GM21423 (cell line): ENCODE measurements at regions not wholly inside any gene's neighbourhood (a gene's known extent, or its start where the extent isn't known, plus 50 kb on each side); places are given as distances from the start of the nearest gene placed in this dataset.
"Not testable (repeated sequence)": the region's sequence is repeated elsewhere in the genome, so short reads cannot be mapped to it uniquely, and the experiment has no call there.

Experiments used
- ATAC-seq: cut with Tn5 transposase; IDR thresholded peaks from one replicate; pipeline ENCODE4 v1.9.1; 2021; ENCODE audit warnings: mild to moderate bottlenecking, moderate library complexity; ENCODE audit not compliant: unreplicated experiment

DNA sequence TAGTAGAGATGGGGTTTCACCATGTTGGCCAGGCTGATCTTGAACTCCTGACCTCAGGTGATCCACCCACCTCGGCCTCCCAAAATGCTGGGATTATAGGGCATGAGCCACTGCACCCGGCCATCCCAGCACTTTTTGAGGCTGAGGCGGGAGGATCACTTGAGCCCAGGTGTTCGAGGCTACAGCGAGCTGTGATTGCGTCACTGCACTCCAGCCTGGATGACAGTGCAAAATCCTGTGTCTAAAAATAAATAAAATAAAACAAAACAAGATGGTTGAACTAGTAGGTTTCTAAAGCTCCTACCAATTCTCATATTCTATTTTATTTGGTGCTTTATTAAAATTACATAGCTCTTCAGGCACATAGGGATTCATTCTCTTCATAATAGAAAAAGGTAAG lies 890.3 kb upstream of the AUTS2 start:
- no peak for ATAC-seq

DNA sequence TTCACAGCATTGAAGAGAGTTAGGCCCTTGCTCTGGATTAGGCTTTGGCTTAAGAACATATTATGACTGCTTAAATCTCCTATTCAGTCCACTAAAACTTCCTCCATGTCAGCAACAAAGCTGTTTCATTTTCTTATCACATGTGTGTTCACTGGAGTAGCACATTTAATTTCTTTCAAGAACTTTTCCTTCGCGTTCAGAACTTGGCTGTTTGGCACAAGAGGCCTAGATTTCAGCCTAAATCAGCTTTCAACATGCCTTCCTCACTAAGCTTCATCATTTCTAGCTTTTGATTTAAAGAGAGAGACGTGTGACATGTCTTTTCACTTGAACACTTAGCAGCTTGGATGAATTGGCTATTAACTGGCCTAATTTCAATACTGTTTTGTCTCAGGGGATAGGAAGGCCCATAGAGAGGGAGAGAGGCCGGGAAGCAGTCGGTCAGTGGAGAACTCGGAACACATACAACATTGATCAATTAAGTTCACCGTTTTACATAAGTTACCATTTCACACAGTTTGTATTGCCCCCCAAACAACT lies 885.2 kb upstream of the AUTS2 start:
- no peak for ATAC-seq

DNA sequence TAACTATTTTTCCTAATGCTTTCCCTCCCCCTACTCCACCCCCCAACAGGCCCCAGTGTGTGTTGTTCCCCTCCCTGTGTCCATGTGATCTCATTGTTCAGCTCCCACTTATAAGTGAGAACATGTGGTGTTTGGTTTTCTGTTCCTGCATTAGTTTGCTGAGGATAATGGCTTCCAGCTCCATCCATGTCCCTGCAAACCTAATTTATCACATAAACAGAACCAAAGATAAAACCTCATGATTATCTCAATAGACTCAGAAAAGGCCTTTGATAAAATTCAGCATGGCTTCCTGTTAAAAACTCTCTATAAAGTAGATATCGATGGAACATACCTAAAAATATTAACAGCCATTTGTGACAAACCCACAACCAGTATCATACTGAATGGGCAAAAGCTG lies 884.1 kb upstream of the AUTS2 start:
- ATAC-seq: not testable (repeated sequence)

DNA sequence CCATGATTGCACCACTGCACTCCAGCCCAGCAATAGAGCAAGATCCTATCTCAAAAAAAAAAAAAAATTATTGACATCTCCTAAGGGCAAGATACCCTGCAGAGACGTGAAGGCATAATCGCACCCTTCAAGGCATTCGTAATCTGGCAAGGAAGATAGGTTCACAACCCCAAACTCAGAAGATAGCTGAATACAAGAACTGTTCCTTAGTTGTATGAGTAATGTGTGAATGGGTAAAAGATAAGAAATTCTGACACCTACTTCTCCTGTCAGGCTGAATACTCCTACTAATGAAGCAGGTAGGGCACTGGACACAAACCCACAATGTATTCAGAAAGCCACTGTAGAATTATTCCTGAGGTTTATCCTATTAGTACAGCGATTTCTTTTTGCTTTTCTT lies 882.4 kb upstream of the AUTS2 start:
- ATAC-seq: no peak

DNA sequence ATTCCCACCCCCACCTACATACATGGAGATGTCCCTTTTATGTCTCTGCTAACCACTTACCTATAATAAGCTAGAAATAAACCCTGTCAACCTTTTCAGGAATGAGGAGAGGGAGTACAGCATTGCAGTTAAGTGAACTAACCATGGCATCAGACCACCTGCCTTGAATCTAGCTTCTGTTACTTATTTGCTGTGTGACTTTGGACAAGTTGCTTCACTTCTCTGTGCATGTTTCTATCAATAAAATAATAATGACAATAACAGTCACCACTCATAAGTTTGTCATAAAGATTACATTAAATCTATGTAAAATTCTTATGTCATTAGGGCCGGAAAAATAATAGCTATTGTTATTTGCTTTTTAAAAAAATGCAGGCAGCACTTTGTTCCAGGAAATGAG lies 881.1 kb upstream of the AUTS2 start:
- no peak for ATAC-seq

DNA sequence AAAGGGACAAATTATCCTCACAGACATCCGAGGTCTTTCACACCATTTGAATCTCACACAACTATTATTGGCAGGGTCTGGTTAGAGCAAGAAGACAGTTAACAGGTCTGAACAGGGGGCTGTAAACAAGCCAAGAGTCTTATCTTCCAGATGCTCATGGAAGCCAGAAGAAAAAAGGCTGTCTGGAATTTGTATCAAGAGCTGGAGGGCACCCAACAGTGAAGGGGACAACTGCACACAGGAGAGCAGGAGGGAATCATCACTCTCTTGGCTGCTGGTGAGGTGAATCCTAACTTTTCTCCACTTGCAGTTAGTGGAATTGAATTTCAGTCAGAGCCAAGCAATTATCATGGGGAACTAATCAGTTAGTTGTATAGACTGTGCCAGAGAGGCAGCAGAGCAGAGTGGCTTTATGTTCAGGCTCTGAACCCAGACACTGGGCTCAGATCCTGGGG lies 880.2 kb upstream of the AUTS2 start:
- ATAC-seq: no peak

DNA sequence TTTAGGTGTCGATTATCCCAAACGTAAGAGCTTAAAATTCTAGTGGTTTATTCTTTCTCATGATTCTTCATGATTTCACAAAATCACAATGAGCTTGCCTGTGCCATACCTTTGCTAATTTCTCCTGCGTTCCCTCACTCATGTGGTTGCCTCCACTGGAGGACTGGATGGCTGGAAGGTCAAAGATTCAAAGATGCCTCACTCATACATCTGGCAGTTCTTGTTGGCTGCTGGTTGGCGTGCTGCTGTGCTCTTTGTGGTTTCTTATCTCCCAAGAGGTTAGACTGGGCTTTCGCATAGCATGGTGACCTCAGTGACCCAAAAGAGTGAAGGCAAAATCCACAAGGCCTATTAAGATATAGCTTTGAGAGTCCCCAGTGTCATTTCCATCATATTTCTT lies 877.6 kb upstream of the AUTS2 start:
- ATAC-seq: no peak

DNA sequence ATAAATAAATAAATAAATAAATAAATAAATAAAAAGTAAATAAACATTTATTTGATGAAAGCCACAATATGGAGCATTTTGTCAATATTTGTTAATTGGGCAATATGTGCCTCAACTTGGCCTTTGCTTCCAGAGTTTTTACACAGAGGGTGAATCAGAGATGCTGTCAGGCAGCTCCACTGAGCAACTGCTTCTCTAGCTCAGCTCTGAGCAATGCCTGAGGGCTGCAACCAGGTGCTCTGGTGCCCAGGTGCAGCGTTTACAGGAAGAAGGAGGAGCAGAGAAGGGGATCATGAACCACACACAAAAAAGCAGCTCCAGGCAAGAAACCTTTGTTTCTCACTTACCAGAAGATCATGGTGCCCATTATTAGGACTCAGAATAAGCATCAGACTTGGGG lies 876.2 kb upstream of the AUTS2 start:
- ATAC-seq: no peak

DNA sequence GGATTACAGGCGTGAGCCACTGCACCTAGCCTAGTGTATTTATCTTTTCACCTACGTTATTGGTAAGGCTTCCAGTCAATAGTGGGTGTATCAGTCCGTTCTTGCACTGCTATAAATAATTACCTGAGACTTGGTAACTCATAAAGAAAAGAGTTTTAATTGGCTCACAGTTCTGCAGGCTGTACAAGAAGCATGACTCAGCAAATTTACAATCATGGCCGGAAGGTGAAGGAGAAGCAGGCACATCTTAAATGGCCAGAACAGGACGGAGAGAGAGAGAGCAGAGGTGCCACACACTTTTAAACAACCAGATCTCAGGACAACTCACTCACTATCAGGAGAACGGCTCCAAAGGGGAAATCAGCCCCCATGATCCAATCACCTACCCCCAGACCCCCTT lies 873.3 kb upstream of the AUTS2 start:
- ATAC-seq: no peak

DNA sequence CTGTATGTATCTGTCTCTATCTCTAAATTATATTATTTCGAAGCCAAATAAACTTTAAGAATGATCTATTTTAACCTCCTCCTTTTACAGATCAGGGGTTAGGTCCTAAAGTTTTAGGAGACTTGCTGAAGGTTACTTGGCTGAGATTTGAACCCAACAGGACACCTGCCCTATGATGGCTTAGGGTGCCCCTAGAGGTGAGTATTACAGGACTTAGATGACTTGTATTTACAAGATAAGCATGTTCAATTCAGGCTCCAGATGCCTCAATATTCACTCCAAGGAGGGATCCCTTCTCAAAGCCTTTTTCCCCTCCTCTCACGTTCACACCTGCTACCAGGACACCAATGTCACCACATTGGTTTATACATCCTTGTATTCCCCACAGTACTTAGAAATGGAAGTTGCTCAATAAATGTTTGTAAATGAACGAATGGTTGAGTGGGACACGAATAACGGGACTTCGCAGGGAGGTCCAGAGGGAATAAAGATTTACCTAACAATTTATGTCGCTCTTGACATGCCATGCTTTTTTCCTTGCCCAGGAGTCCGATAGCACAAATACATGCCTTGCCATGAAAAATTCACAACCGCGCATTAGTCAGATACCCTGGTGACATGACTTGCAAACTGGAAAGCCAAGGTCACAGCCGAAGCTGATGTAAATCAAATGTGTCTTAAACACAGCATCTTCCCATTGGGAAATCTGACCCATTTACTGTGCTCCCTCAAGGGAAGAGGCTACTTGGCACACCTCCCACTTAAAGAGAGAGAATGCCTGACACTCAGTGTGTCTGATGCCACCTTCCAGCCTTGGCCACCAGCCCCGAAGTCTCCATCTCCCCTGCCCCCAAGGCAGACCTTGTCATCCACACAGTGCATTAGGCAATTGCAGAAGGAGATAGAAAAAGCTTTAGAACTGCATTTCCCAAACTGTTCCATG lies 872.2 kb upstream of the AUTS2 start:
- no peak for ATAC-seq

DNA sequence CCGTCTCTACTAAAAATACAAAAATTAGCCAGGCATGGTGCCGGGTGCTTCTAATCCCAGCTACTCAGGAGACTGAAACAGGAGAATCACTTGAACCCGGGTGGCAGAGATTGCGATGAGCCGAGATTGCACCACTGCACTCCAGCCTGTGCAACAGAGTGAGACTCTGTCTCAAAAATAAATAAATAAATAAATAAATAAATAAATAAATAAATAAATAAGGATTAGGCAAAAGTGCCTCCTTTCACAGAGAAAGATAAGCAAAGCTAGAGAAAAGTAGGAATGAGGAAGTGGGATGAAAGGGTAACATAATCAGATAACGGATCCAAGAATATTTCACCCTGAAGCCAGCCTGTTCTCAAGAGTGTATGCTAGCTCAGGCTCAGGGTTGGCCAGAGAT lies 869.6 kb upstream of the AUTS2 start:
- not testable (repeated sequence) for ATAC-seq

DNA sequence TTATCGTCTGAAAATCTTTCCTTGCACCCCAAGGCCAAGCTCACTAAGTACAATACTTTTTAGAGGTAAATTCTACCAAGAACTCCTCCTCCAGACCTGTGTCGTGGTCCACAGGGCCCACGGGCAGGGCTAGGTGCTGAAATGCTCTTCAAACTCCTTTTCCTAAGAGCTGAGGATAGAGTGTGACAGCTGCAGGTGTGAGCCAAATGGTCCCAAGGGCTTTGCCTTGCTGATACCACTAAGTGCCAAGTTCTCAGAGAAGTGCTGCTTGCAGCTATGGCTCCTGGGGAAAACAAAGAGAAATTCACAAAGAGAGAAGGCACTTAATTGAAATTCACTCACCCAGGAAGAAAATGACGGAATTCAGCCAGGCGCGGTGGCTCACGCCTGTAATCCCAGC lies 868.9 kb upstream of the AUTS2 start:
- no peak for ATAC-seq

DNA sequence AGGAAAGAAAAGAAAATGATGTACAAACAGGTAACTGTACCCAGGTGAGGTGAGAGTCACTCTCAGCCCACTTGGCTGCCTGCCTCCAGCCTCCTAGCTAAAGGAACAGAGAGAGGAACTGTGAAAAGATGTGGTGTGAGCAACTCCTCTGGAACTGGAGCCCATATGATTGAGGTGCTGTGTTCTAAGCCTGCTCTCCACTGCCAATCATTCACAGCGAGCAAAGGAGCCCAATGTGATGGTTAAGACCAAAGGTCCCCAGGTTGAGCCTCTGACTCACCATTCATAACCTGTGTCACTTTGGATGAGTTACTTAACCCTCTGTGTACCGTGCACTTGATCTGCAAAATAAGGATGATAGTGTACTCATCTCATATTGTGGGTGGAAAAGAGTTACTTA lies 868.1 kb upstream of the AUTS2 start:
- ATAC-seq: no peak

DNA sequence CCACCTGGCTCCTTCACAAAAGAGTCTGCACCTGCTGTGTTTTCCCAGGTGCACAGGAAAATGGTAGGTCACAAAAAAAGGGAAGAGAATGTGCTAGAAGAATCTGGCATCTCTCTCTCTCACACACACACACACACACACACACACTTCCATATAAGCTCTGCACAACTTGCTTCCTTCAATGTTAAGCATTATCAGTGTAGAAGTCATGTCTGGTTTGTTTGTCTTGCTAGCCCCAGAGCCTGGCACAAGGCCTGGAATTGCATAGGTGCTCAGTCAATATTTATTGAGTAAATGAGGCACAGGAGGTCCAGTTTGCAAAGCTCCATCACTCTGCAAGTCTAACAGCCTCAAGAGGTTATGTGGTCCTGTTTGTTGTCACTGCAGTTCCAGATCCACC lies 867.3 kb upstream of the AUTS2 start:
- ATAC-seq: no peak

DNA sequence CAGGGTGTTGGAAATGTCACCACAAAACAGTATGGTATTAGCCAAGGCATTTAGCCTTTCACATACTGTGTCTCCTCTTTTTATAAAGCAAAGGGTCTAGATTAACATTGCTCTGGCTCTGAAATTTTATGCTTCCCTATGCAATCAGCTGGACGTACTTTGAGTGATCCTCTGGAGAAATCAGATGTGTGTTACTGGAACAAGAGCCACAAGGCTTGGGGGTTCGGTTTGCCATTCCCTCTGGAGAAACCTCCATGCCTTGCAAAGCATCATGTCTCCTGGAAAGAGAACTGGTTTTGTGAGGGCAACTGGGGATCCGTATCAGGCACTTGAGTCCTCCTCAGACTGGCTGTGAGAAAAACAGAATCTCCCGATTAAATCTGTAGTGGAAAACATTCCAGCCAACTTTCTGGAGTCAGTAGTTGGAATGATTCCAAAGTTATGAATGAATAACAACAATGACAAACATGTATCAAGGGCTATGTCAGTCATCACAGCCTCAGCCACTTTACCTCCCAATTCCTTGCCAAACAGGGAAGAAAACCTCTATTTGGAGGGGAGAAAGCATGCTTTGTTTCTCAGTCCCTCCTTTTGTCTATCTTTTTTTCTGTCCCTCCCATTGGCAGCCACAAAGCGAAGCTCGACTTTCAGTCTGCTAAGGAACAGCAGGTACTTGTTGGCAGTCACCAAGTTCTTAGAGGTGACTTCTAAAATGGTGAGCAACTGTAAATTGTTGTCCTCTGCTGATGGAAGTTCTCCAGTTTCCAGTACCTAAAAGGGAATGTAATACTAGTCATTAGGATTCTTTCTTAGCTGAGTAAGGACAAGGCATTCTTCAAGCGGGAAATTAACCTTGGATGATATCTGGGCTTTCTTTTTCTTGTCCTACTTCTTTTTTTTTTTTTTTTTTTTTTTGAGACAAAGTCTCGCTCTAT lies 864.8 kb upstream of the AUTS2 start:
- no peak for ATAC-seq

DNA sequence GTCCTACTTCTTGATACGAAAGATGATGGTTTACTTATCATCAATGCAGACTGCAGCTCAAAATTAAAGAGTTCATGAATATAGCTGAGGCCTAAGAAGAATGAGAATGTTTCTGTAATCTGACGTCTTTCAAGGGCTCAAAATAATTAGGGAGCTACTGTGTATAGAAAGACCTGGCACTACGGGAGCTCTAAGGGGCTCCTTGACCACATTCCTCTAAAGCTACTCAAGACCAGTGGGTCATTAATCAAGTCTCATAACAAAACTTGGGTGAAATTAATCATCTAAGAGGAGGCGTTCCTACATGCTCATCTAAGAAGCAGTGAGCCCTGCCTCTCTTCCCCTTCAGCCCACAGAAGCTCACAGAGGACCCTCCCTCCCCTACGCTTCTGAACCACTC lies 863.8 kb upstream of the AUTS2 start:
- ATAC-seq: no peak

DNA sequence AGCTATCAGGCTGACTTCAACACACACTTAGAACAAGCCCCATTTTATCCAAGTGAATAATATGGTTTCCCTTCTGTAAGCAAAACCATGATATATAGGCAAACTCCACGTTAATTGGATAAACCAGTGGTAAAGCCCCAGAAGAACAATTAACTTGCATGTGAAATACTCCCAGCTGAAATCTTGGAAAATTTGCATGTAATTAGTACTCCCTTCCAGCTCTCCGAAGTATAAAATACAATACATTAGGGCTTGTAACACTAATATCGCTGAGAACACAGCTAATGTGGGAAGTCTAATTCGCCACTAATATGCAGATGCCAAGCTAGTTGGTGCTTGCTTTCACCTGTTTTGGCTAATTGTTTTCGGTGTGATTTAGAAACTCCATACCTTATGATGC lies 859.0 kb upstream of the AUTS2 start:
- no peak for ATAC-seq

DNA sequence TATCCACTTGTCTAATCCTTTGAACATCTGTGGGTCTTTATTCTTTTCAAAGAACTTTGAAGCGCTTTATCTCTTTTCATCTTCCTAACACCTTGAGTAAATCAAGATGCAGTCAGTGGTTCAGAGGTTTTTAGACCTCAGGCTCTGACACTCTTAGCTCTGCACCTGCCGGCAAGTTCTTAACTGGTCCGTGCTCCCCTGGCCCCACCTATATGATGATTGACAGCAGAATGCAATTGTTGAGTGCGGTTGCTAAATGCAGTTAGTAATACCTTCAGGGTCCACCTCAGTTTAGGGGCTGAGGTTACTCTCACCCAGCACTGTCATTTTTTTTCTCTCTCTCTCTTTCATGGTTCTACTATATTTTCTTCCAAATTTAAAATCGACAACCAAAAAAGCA lies 854.2 kb upstream of the AUTS2 start:
- ATAC-seq: no peak

DNA sequence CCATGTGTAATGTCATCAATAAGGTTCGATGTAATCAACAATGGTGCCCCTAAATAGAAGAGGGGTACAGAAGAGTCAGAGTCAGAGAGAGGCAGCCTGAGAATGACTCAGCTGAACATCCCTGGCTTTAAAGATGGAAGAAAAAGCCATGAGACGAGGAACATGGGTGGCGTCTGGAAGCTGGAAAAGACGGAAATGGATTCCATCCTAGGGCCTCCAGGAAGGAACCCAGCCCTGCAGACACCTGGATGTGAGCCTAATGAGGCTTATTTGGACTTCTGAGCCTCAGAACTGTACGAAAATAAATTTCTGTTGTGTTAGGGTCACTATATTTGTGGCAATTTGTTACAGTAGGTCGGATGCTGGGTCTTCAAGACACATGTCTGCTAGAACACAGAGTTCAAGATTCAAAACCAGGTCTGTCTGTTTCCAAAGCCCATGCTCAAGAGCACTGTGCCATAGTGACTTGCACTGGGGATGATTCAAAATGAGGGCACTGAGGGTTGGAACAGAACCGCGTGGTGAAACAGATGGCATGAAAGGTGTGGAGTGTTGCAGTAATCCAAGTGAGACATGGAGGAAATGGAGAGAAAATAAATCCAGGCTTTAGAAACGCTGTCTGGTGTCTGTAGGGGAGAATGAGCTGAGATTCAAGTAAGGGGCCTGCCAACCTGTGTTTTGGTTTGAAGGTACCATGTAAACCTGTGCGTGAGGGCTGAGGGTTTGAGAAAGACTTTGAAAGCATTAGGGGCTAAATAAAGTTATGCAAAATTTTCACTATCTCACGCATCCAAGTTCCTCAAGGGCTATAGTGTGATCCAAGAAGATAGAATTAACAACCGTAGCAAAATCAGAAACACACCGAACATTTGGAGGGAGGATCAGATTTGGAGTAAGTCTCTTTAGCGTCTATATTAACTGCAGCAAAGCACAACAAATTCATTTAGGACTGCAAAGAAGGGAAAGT lies 849.1 kb upstream of the AUTS2 start:
- no peak for ATAC-seq

DNA sequence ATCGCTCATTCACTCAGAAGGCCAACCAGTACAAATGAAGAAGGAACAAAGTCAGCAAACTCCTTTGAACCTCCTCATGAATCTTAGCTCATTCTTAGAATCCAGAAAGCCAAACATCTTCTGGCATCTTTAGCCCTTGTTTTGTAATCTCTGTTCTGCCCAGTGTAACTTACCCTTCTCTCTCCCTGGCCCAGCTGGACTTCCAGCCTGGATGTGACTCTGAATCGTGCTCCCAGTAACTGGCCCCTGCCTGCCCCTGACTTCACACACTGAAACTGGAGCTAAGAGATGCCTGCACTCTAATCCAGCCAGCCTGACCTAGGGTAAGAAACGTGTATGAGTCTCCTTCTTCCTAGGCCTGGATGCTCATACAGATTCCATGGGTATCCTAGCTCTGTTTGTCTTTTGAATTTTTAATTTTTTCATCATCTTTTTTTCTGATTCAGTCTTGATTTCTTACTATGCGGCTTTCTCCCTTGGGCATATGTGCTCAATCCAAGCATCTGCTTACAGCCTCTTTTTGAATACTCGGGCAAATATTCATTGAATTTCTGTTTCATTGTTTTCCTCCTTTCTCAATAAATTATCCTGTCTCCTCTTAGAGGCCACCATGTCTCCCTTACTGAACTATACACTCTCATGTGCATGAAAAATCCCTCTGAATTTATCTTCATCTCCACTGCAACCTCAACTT lies 845.6 kb upstream of the AUTS2 start:
- no peak for ATAC-seq
